HCT116 (cell line): ENCODE measurements at regions not wholly inside any gene's neighbourhood (a gene's known extent, or its start where the extent isn't known, plus 50 kb on each side); places are given as distances from the start of the nearest gene placed in this dataset.
"Not testable (repeated sequence)": the region's sequence is repeated elsewhere in the genome, so short reads cannot be mapped to it uniquely, and the experiment has no call there.

ENCODE experiments used
- ATAC-seq: fragments of 200-7000 bp; cut with Tn5 transposase; 2 replicates; pipeline ENCODE4 v1.9.1; 2020; ENCODE audit warnings: mild to moderate bottlenecking, moderate library complexity
- BruUV-seq: library from RNA; stranded (reverse); fragments of 400-500 nt; replicated peaks from 2 replicates; lab custom pipeline; 2021; lab: Mats Ljungman, UMichigan
- CTCF ChIA-PET: fragments of 300-600 bp; sonication (Branson Sonifier 250); formaldehyde crosslinking; loops from one replicate; lab custom pipeline; 2021; ENCODE audit warnings: antibody characterized with exemption; lab: Charles Lee
- POLR2A ChIA-PET: fragments of 300-600, 350-600 bp; sonication (Branson Sonifier 250); formaldehyde crosslinking; loops from one replicate; lab custom pipeline; 2021; ENCODE audit warnings: antibody characterized with exemption; lab: Charles Lee
- RAD21 ChIA-PET, 2 experiments: fragments of 300-600 bp; sonication (Branson Sonifier 250); formaldehyde crosslinking; loops; one replicate each; lab custom pipeline; 2023; ENCODE audit warnings: low total read pairs in 2 of 2; ENCODE audit not compliant: uncharacterized antibody in 2 of 2, unreplicated experiment in 2 of 2, low non-redundant PET in 1 of 2; lab: Charles Lee
- DNase-seq: peaks from one replicate; pipeline ENCODE4 v3.0.0-alpha.2; 2010; ENCODE audit warnings: low read depth, low spot score
- H2AFZ ChIP-seq: fragments of 200-600 bp; shearing (Covaris generic), sonication (generic); 2 replicates; pipeline ENCODE4 v1.6.1; 2017; ENCODE audit warnings: low read depth, mixed run types, mixed read lengths, antibody characterized with exemption, low read length; ENCODE audit not compliant: poor library complexity, severe bottlenecking
- H3K27ac ChIP-seq: 2 replicates; pipeline ENCODE4 v1.5.1; 2012; ENCODE audit warnings: low read depth, low read length
- H3K27me3 ChIP-seq: fragments of 200-600 bp; sonication (generic); 2 replicates; pipeline ENCODE4 v1.6.1; 2016; ENCODE audit warnings: mixed run types, low read length, mixed read lengths; ENCODE audit not compliant: insufficient read depth
- H3K36me3 ChIP-seq, 2 experiments: fragments of 200-500 bp in 1 of 2; fragments of 200-600 bp in 1 of 2; sonication (Bioruptor generic) in 1 of 2; sonication (generic) in 1 of 2; 2 replicates each; pipeline versions ENCODE4 v1.5.1 to v1.6.1; 2014 to 2016; ENCODE audit warnings: low read length in 2 of 2, inconsistent platforms in 1 of 2, mixed read lengths in 1 of 2, mixed run types in 1 of 2; ENCODE audit not compliant: insufficient read depth in 2 of 2, control insufficient read depth in 1 of 2
- H3K4me1 ChIP-seq, 2 experiments: fragments of 200-600 bp in 1 of 2; sonication (generic) in 1 of 2; 2 replicates each; pipeline versions ENCODE4 v1.5.1 to v1.6.1; 2012 to 2017; ENCODE audit warnings: low read length in 2 of 2, inconsistent platforms in 1 of 2, mild to moderate bottlenecking in 1 of 2, mixed read lengths in 1 of 2, mixed run types in 1 of 2, moderate library complexity in 1 of 2; ENCODE audit not compliant: insufficient read depth in 2 of 2, control insufficient read depth in 1 of 2
- H3K4me2 ChIP-seq: fragments of 200-600 bp; sonication (generic); 2 replicates; pipeline ENCODE4 v1.6.1; 2017; ENCODE audit warnings: mixed run types, low read length, mixed read lengths
- H3K4me3 ChIP-seq, 2 experiments: fragments of 200-600 bp in 1 of 2; sonication (generic) in 1 of 2; replicated peaks in 1 of 2; 2 replicates each; pipeline ENCODE4 v1.5.1; 2011 to 2016; ENCODE audit warnings: low read length in 2 of 2, control low read depth in 1 of 2, low read depth in 1 of 2, mild to moderate bottlenecking in 1 of 2, mixed read lengths in 1 of 2, mixed run types in 1 of 2
- H3K79me2 ChIP-seq: fragments of 200-600 bp; sonication (generic); 2 replicates; pipeline ENCODE4 v1.6.1; 2017; ENCODE audit warnings: mild to moderate bottlenecking, mixed run types, low read length, moderate library complexity, mixed read lengths; ENCODE audit not compliant: insufficient read depth
- H3K9ac ChIP-seq: fragments of 200-600 bp; sonication (generic); 2 replicates; pipeline ENCODE4 v1.6.1; 2016; ENCODE audit warnings: low read length, mixed read lengths
- H3K9me2 ChIP-seq: fragments of 200-600 bp; sonication (generic), shearing (Covaris generic); 2 replicates; pipeline ENCODE4 v1.6.1; 2017; ENCODE audit warnings: mixed run types, mild to moderate bottlenecking, moderate library complexity; ENCODE audit not compliant: insufficient read depth
- H3K9me3 ChIP-seq, 2 experiments: fragments of 200-500 bp in 1 of 2; fragments of 200-600 bp in 1 of 2; sonication (Bioruptor generic) in 1 of 2; sonication (generic) in 1 of 2; 2 replicates each; pipeline ENCODE4 v1.6.1; 2014 to 2017; ENCODE audit warnings: low read length in 2 of 2, mixed read lengths in 2 of 2, inconsistent platforms in 1 of 2, low read depth in 1 of 2, mild to moderate bottlenecking in 1 of 2, mixed run types in 1 of 2, moderate library complexity in 1 of 2; ENCODE audit not compliant: control insufficient read depth in 1 of 2, insufficient read depth in 1 of 2
- H4K20me1 ChIP-seq: fragments of 200-600 bp; sonication (generic), shearing (Covaris generic); 2 replicates; pipeline ENCODE4 v1.6.1; 2017; ENCODE audit warnings: mixed run types, mild to moderate bottlenecking, moderate library complexity; ENCODE audit not compliant: insufficient read depth
- CEBPB ChIP-seq: IDR thresholded peaks from 2 replicates; pipeline ENCODE4 v1.6.1; 2012; ENCODE audit warnings: low read depth
- EGR1 ChIP-seq: IDR thresholded peaks from 2 replicates; pipeline ENCODE4 v1.6.1; 2012; ENCODE audit warnings: low read depth
- FOSL1 ChIP-seq: IDR thresholded peaks from 2 replicates; pipeline ENCODE4 v1.6.1; 2012; ENCODE audit warnings: low read depth
- JUND ChIP-seq: IDR thresholded peaks from 2 replicates; pipeline ENCODE4 v1.6.1; 2012
- MAX ChIP-seq: IDR thresholded peaks from 2 replicates; pipeline ENCODE4 v1.6.1; 2012
- RAD21 ChIP-seq: IDR thresholded peaks from 2 replicates; pipeline ENCODE4 v1.6.1; 2012; ENCODE audit warnings: low read depth, mild to moderate bottlenecking
- SIN3A ChIP-seq: IDR thresholded peaks from 2 replicates; pipeline ENCODE4 v1.6.1; 2012; ENCODE audit warnings: low read depth
- SP1 ChIP-seq: IDR thresholded peaks from 2 replicates; pipeline ENCODE4 v1.6.1; 2012; ENCODE audit warnings: low read depth
- SRF ChIP-seq: IDR thresholded peaks from 2 replicates; pipeline ENCODE4 v1.6.1; 2012; ENCODE audit warnings: low read depth
- TCF7L2 ChIP-seq: IDR thresholded peaks from 2 replicates; pipeline ENCODE4 v1.7.0; 2011; ENCODE audit warnings: borderline replicate concordance, inconsistent platforms; ENCODE audit not compliant: insufficient read depth, insufficient read length; ENCODE audit errors: extremely low read depth
- YY1 ChIP-seq: IDR thresholded peaks from 2 replicates; pipeline ENCODE4 v1.6.1; 2011; ENCODE audit warnings: low read length, low read depth, moderate library complexity, mild to moderate bottlenecking; ENCODE audit not compliant: insufficient replicate concordance; ENCODE audit errors: extremely low read depth
- ZFX ChIP-seq: fragments of 450-650 bp; IDR thresholded peaks from 2 replicates; pipeline ENCODE4 v1.6.1; 2017
- ZNF274 ChIP-seq: fragments of 200-500 bp; sonication (Bioruptor generic); IDR thresholded peaks from 2 replicates; pipeline ENCODE4 v1.6.1; 2014; ENCODE audit warnings: mild to moderate bottlenecking, low read depth, low read length, inconsistent platforms
- intact Hi-C: fragments of 100-400 bp; cut with micrococcal nuclease; formaldehyde crosslinking; loops from 2 replicates; pipeline ENCODE4 v1.10.0; 2022
- TF ChIP-seq, protein P1 (sequence below): IDR thresholded peaks from 2 replicates; pipeline ENCODE4 v1.6.1; 2012; ENCODE audit warnings: low read depth

- no peak overlapping the region for H3K27ac ChIP-seq
- CTCF ChIA-PET, result no interaction called here
- TF ChIP-seq TCF7L2 (no peak), MAX (no peak), SP1 (no peak), FOSL1 (no peak), YY1 (no peak), SIN3A (no peak), RAD21 (no peak), ZNF274 (no peak), SRF (no peak), EGR1 (no peak)
- no peaks in the 10 kb centered on the region for H3K27me3 ChIP-seq
- no peaks in the 10 kb centered on the region for H3K9me2 ChIP-seq
- RAD21 ChIA-PET, result no interaction called here
- no peaks in the 10 kb centered on the region for H3K4me1 ChIP-seq
- ATAC-seq, result no peak
- no peaks in the 10 kb centered on the region for H4K20me1 ChIP-seq
- H2AFZ ChIP-seq, result no peak overlapping the region
- DNase-seq, result no peak
- no peaks in the 10 kb centered on the region for H3K9me3 ChIP-seq
- H3K4me3 ChIP-seq, result no peak overlapping the region
- H3K9ac ChIP-seq, result no peak overlapping the region
- no TSS peak for BruUV-seq
- intact Hi-C loops, result no loop called here
- no peaks in the 10 kb centered on the region for H3K36me3 ChIP-seq
- H3K4me2 ChIP-seq, result no peak overlapping the region
- POLR2A ChIA-PET, result no interaction called here
- H3K79me2 ChIP-seq, result no peaks in the 10 kb centered on the region
Measured at GRCh38 chr6:160883560-160883959, 108.0 kb upstream of the MAP3K4 start.

- H3K4me1 ChIP-seq, result no peaks in the 10 kb centered on the region
- H3K9me3 ChIP-seq, result no peaks in the 10 kb centered on the region
- H3K36me3 ChIP-seq, result no peaks in the 10 kb centered on the region
- BruUV-seq, result no TSS peak
- ATAC-seq (no peak), DNase-seq (no peak)
- H2AFZ ChIP-seq, result no peak overlapping the region
- H3K27me3 ChIP-seq, result no peaks in the 10 kb centered on the region
- H3K4me2 ChIP-seq, result no peak overlapping the region
- no peak overlapping the region for H3K27ac ChIP-seq
- H3K4me3 ChIP-seq, result no peak overlapping the region
- no peaks in the 10 kb centered on the region for H3K79me2 ChIP-seq
- no peak for TF ChIP-seq CEBPB
- TF ChIP-seq ZFX, result no peak
- TF ChIP-seq SP1, result no peak
- TF ChIP-seq JUND, result no peak
- TF ChIP-seq EGR1, result no peak
- no peak for TF ChIP-seq SIN3A
- TF ChIP-seq, protein P1, sequence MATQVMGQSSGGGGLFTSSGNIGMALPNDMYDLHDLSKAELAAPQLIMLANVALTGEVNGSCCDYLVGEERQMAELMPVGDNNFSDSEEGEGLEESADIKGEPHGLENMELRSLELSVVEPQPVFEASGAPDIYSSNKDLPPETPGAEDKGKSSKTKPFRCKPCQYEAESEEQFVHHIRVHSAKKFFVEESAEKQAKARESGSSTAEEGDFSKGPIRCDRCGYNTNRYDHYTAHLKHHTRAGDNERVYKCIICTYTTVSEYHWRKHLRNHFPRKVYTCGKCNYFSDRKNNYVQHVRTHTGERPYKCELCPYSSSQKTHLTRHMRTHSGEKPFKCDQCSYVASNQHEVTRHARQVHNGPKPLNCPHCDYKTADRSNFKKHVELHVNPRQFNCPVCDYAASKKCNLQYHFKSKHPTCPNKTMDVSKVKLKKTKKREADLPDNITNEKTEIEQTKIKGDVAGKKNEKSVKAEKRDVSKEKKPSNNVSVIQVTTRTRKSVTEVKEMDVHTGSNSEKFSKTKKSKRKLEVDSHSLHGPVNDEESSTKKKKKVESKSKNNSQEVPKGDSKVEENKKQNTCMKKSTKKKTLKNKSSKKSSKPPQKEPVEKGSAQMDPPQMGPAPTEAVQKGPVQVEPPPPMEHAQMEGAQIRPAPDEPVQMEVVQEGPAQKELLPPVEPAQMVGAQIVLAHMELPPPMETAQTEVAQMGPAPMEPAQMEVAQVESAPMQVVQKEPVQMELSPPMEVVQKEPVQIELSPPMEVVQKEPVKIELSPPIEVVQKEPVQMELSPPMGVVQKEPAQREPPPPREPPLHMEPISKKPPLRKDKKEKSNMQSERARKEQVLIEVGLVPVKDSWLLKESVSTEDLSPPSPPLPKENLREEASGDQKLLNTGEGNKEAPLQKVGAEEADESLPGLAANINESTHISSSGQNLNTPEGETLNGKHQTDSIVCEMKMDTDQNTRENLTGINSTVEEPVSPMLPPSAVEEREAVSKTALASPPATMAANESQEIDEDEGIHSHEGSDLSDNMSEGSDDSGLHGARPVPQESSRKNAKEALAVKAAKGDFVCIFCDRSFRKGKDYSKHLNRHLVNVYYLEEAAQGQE, result no peak
- CTCF ChIA-PET, result no interaction called here
- no peak overlapping the region for H3K9ac ChIP-seq
- no peaks in the 10 kb centered on the region for H3K9me2 ChIP-seq
- RAD21 ChIA-PET, result no interaction called here
- POLR2A ChIA-PET, result no interaction called here
- no peaks in the 10 kb centered on the region for H4K20me1 ChIP-seq
- intact Hi-C loops, result no loop called here
Measured at GRCh38 chr6:160883999-160884398, 107.6 kb upstream of the MAP3K4 start.

GRCh38 chr6:160889148-160889547, 102.4 kb upstream of the MAP3K4 start:
- H3K4me3 ChIP-seq, BruUV-seq, H4K20me1 ChIP-seq, H3K27me3 ChIP-seq, intact Hi-C loops, CTCF ChIA-PET, POLR2A ChIA-PET, H3K79me2 ChIP-seq, RAD21 ChIA-PET, H3K36me3 ChIP-seq, H3K9ac ChIP-seq, DNase-seq, H3K9me2 ChIP-seq, H3K4me1 ChIP-seq, H2AFZ ChIP-seq, ATAC-seq, H3K27ac ChIP-seq, H3K4me2 ChIP-seq, H3K9me3 ChIP-seq: not testable (repeated sequence)
